HepG2 (cell line): ENCODE measurements at regions not wholly inside any gene's neighbourhood (a gene's known extent, or its start where the extent isn't known, plus 50 kb on each side); places are given as distances from the start of the nearest gene placed in this dataset.

ENCODE experiments used
- KLF6 ChIP-seq: IDR thresholded peaks from 2 replicates; pipeline ENCODE4 v1.8.0; 2016; ENCODE audit warnings: missing biosample characterization, missing genetic modification reagents
- NCOA1 ChIP-seq: sonication (generic); formaldehyde crosslinking; IDR thresholded peaks from 2 replicates; pipeline ENCODE4 v1.9.0; 2021; ENCODE audit warnings: missing genetic modification reagents
- SATB2 ChIP-seq: sonication (generic); formaldehyde crosslinking; IDR thresholded peaks from 2 replicates; pipeline ENCODE4 v1.5.0; 2020; ENCODE audit warnings: missing genetic modification reagents
- ZBTB10 ChIP-seq: sonication (generic); formaldehyde crosslinking; IDR thresholded peaks from 2 replicates; pipeline ENCODE4 v1.4.0; 2020; ENCODE audit warnings: missing genetic modification reagents, borderline replicate concordance
- ZNF407 ChIP-seq: sonication (generic); formaldehyde crosslinking; IDR thresholded peaks from one replicate; pipeline ENCODE4 v1.5.1; 2020; ENCODE audit warnings: mild to moderate bottlenecking, missing genetic modification reagents; ENCODE audit errors: not compliant biosample characterization
- ZNF441 ChIP-seq: sonication (generic); formaldehyde crosslinking; IDR thresholded peaks from 2 replicates; pipeline ENCODE4 v1.7.0; 2021; ENCODE audit warnings: missing genetic modification reagents, borderline replicate concordance
- ZNF460 ChIP-seq: sonication (generic); formaldehyde crosslinking; IDR thresholded peaks from 2 replicates; pipeline ENCODE4 v1.5.1; 2020; ENCODE audit warnings: missing genetic modification reagents, mild to moderate bottlenecking, borderline replicate concordance
- ZNF567 ChIP-seq: sonication (generic); formaldehyde crosslinking; IDR thresholded peaks from 2 replicates; pipeline ENCODE4 v1.8.1; 2023; ENCODE audit warnings: mild to moderate bottlenecking, missing genetic modification reagents, borderline replicate concordance
- ZNF674 ChIP-seq: sonication (generic); formaldehyde crosslinking; IDR thresholded peaks from 2 replicates; pipeline ENCODE4 v1.5.0; 2020; ENCODE audit warnings: low read depth, mild to moderate bottlenecking, missing genetic modification reagents
- ZSCAN21 ChIP-seq: sonication (generic); formaldehyde crosslinking; IDR thresholded peaks from 2 replicates; pipeline ENCODE4 v1.8.0; 2022; ENCODE audit warnings: mild to moderate bottlenecking, missing genetic modification reagents, moderate library complexity, borderline replicate concordance

GRCh38 chr12:77334806-77335205 lies 269.4 kb upstream of the E2F7 start (continued):
- TF ChIP-seq ZNF407 (CRISPR knock-in tag): no peak
- no peak for TF ChIP-seq ZNF674 (CRISPR knock-in tag)
- no peak for TF ChIP-seq ZNF441 (CRISPR knock-in tag)
- TF ChIP-seq NCOA1 (CRISPR knock-in tag): no peak
- no peak for TF ChIP-seq ZNF460 (CRISPR knock-in tag)
- TF ChIP-seq ZSCAN21: no peak
- TF ChIP-seq ZNF567 (CRISPR knock-in tag): no peak
- no peak for TF ChIP-seq ZBTB10 (CRISPR knock-in tag)
- no peak for TF ChIP-seq SATB2 (CRISPR knock-in tag)
- TF ChIP-seq KLF6 (CRISPR knock-in tag): no peak
